SU-DHL-6 (cell line): ENCODE measurements at regions not wholly inside any gene's neighbourhood (a gene's known extent, or its start where the extent isn't known, plus 50 kb on each side); places are given as distances from the start of the nearest gene placed in this dataset.

Source experiments
- H2AFZ ChIP-seq: fragments of 200-600 bp; sonication (generic); 2 replicates; pipeline ENCODE4 v1.6.1; 2014; ENCODE audit warnings: low read depth, mild to moderate bottlenecking, moderate library complexity, mixed read lengths, antibody characterized with exemption, low read length; ENCODE audit not compliant: severe bottlenecking
- H3F3A ChIP-seq: fragments of 200-600 bp; shearing (Covaris generic); 2 replicates; pipeline ENCODE4 v1.6.0; 2016; ENCODE audit warnings: antibody characterized with exemption, mild to moderate bottlenecking; ENCODE audit not compliant: insufficient read depth
- H3K27ac ChIP-seq: fragments of 200-600 bp; sonication (generic); 2 replicates; pipeline ENCODE4 v1.5.1; 2016; ENCODE audit warnings: low read depth, mild to moderate bottlenecking, low read length, moderate library complexity, mixed read lengths
- H3K27me3 ChIP-seq: fragments of 200-600 bp; sonication (generic), shearing (Covaris generic); 2 replicates; pipeline ENCODE4 v1.6.0; 2014; ENCODE audit warnings: mild to moderate bottlenecking, low read length
- H3K36me3 ChIP-seq: fragments of 200-600 bp; sonication (generic); 2 replicates; pipeline ENCODE4 v1.6.1; 2014; ENCODE audit warnings: mild to moderate bottlenecking, low read length, mixed read lengths
- H3K4me2 ChIP-seq: fragments of 300-600, 200-600 bp; shearing (Covaris generic), sonication (generic); 2 replicates; pipeline ENCODE4 v1.6.0; 2014; ENCODE audit warnings: low read length, low read depth, mild to moderate bottlenecking; ENCODE audit not compliant: poor library complexity, severe bottlenecking
- H3K4me3 ChIP-seq: fragments of 200-600 bp; sonication (generic); 2 replicates; pipeline ENCODE4 v1.5.1; 2014; ENCODE audit warnings: antibody characterized with exemption, low read length, mild to moderate bottlenecking, mixed read lengths; ENCODE audit not compliant: insufficient read depth, poor library complexity, severe bottlenecking
- H3K79me2 ChIP-seq: fragments of 200-600 bp; sonication (generic); 2 replicates; pipeline ENCODE4 v1.6.1; 2014; ENCODE audit warnings: mild to moderate bottlenecking, low read length, moderate library complexity; ENCODE audit not compliant: insufficient read depth
- H3K9ac ChIP-seq: fragments of 200-600 bp; sonication (generic); 2 replicates; pipeline ENCODE4 v1.7.0; 2014; ENCODE audit warnings: mild to moderate bottlenecking, low read length
- H3K9me2 ChIP-seq: fragments of 200-600 bp; sonication (generic); replicated peaks from 2 replicates; pipeline ENCODE4 v1.6.1; 2014; ENCODE audit warnings: low read length; ENCODE audit not compliant: insufficient read depth
- H3K9me3 ChIP-seq: fragments of 200-600 bp; sonication (generic); 2 replicates; pipeline ENCODE4 v1.6.1; 2014; ENCODE audit warnings: low read length, mixed read lengths; ENCODE audit not compliant: insufficient read depth
- H4K20me1 ChIP-seq: fragments of 200-600 bp; sonication (generic); 2 replicates; pipeline ENCODE4 v1.6.1; 2014; ENCODE audit warnings: low read depth, mild to moderate bottlenecking, antibody characterized with exemption, low read length, moderate library complexity, mixed read lengths
- EZH2phosphoT487 ChIP-seq: fragments of 200-600 bp; sonication (generic), shearing (Covaris generic); conservative IDR thresholded peaks from 2 replicates; pipeline ENCODE4 v1.6.1; 2018; ENCODE audit warnings: mild to moderate bottlenecking, antibody characterized with exemption, low read length, moderate library complexity, mixed read lengths
- TF ChIP-seq, protein P1 (sequence below): fragments of 200-600 bp; sonication (generic); IDR thresholded peaks from one replicate; pipeline ENCODE4 v1.5.1; 2017; ENCODE audit warnings: antibody characterized with exemption, mild to moderate bottlenecking, low read length, moderate library complexity; ENCODE audit not compliant: insufficient read depth, poor library complexity, severe bottlenecking

DNA sequence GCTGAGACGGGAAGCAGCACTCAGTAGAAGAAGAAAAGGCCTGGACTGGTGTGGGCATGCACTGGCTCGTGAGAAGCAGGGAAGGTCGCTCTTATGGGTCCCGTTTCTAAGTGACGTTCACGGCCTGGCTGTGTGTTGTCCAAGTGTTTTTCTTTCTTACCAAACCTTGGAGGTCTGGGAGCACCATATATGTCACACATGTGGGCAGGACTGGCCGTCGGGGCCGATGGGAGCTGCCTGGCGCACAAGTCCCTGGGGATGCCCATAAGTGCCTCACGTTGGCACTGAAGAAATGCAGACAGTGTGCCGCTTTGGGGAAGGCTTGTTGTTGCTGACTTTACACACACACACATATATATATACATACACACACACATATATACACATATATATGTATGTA is 86.0 kb upstream of the DUSP22 start:
- Histone ChIP-seq H3K4me2 (no peak overlapping the region), H3K36me3 (no peaks in the 10 kb centered on the region)
- TF ChIP-seq, protein P1, sequence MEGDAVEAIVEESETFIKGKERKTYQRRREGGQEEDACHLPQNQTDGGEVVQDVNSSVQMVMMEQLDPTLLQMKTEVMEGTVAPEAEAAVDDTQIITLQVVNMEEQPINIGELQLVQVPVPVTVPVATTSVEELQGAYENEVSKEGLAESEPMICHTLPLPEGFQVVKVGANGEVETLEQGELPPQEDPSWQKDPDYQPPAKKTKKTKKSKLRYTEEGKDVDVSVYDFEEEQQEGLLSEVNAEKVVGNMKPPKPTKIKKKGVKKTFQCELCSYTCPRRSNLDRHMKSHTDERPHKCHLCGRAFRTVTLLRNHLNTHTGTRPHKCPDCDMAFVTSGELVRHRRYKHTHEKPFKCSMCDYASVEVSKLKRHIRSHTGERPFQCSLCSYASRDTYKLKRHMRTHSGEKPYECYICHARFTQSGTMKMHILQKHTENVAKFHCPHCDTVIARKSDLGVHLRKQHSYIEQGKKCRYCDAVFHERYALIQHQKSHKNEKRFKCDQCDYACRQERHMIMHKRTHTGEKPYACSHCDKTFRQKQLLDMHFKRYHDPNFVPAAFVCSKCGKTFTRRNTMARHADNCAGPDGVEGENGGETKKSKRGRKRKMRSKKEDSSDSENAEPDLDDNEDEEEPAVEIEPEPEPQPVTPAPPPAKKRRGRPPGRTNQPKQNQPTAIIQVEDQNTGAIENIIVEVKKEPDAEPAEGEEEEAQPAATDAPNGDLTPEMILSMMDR = no peak
- TF ChIP-seq EZH2phosphoT487 = no peak

DNA sequence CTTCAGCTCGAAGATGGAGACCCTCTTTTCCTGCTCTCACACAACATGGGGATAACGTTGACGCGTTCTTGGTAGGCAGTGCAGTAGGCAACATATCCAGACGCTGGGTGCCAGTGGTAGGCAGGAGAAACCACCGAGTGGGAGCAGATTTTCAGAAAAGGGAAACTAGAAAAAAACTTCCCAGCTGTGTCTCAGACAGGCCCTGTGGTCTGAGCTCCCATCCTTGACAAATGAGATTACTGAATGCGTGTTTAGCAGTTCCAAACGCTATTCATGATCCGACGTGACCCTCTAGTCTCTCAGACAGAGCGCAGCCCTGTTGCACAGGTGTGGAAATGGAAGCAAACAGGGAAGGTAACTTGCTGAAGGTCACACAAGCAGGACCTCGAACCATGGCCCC is 83.9 kb upstream of the DUSP22 start:
- Histone ChIP-seq H3K4me2 (no peak overlapping the region), H3F3A (no peaks in the 10 kb centered on the region), H4K20me1 (no peaks in the 10 kb centered on the region), H2AFZ (no peak overlapping the region), H3K27ac (no peak overlapping the region), H3K9ac (no peak overlapping the region), H3K4me3 (no peak overlapping the region), H3K27me3 (no peaks in the 10 kb centered on the region), H3K9me2 (no peaks in the 10 kb centered on the region), H3K9me3 (peaks cover 2% of the 10 kb centered on the region; the same call in 1 of the 2 replicates), H3K36me3 (no peaks in the 10 kb centered on the region), H3K79me2 (no peaks in the 10 kb centered on the region)
- TF ChIP-seq, protein P1 = no peak
- TF ChIP-seq EZH2phosphoT487 = no peak

More for the DNA sequence above, 86.0 kb upstream of the DUSP22 start:
- Histone ChIP-seq H3K9me3 (no peaks in the 10 kb centered on the region), H3K9me2 (no peaks in the 10 kb centered on the region), H3K4me3 (no peak overlapping the region), H3K27me3 (no peaks in the 10 kb centered on the region), H2AFZ (no peak overlapping the region), H3K9ac (no peak overlapping the region), H3F3A (no peaks in the 10 kb centered on the region), H3K79me2 (no peaks in the 10 kb centered on the region), H3K27ac (no peak overlapping the region), H4K20me1 (no peaks in the 10 kb centered on the region)

DNA sequence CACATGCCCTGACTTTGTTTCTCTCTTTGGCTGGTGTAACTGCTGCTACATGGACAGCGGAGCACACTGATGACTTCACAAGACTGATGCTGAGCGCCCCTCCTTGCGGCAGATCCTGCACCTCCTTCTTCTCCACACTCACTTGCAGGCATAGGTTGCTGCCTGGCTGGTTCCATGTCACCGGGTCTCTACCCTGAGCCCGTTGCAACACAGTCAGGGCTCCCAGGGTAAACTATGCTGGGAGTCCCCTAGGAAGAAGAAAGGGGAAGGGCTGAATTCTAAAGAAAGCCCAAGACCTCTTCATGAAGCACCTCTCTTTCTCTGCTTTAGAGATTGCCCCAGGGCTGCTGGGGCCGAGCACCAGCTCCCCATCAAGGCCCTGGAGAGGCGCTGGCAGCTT is 83.3 kb upstream of the DUSP22 start:
- H3K9me3 ChIP-seq = peaks cover 8% of the 10 kb centered on the region; the same call in 1 of the 2 replicates
- no peaks in the 10 kb centered on the region for H3K36me3 ChIP-seq
- H3K4me3 ChIP-seq = no peak overlapping the region
- no peaks in the 10 kb centered on the region for H4K20me1 ChIP-seq
- H3K27ac ChIP-seq = no peak overlapping the region
- TF ChIP-seq, protein P1 = no peak
- no peak for TF ChIP-seq EZH2phosphoT487
- H3F3A ChIP-seq = no peaks in the 10 kb centered on the region
- H3K27me3 ChIP-seq = no peaks in the 10 kb centered on the region
- no peak overlapping the region for H3K9ac ChIP-seq
- no peaks in the 10 kb centered on the region for H3K9me2 ChIP-seq
- no peak overlapping the region for H3K4me2 ChIP-seq
- H3K79me2 ChIP-seq = no peaks in the 10 kb centered on the region
- H2AFZ ChIP-seq = no peak overlapping the region
